ENCODE measurements at regions not wholly inside any gene's neighbourhood (a gene's known extent, or its start where the extent isn't known, plus 50 kb on each side); places are given as distances from the start of the nearest gene placed in this dataset.

GRCh38 chr2:176907341-176907740 lies 305.3 kb upstream of the HNRNPA3 start:
- TF ChIP-seq GATA3 (IDR thresholded peaks at IDR 0.05; ENCODE audit: low read depth, low read length): no peak
- no peak for TF ChIP-seq GATA2 (IDR thresholded peaks at IDR 0.05; ENCODE audit: low read depth, low read length)

Measured in SH-SY5Y (cell line).